Tibial nerve (tissue), 4 donors: ENCODE measurements at regions not wholly inside any gene's neighbourhood (a gene's known extent, or its start where the extent isn't known, plus 50 kb on each side); places are given as distances from the start of the nearest gene placed in this dataset.

Experiments
- DNase-seq, 2 donors: peaks; one replicate each; pipeline ENCODE4 v3.0.0-alpha.2; 2019; ENCODE audit warnings: low spot score in 2 of 2
- H3K27ac ChIP-seq, 4 donors: fragments of 200-600 bp; sonication (generic) in 3 of 4; one replicate each; pipeline ENCODE4 v1.5.1; 2017 to 2019; ENCODE audit warnings: mild to moderate bottlenecking in 1 of 4
- H3K27me3 ChIP-seq, 2 donors: fragments of 200-600 bp; sonication (generic) in 1 of 2; one replicate each; pipeline versions ENCODE4 v1.5.1 to v1.6.0; 2017 to 2019
- H3K36me3 ChIP-seq, 3 donors: fragments of 200-600 bp; sonication (generic); one replicate each; pipeline ENCODE4 v1.5.1; 2018 to 2019
- H3K4me1 ChIP-seq, 4 donors: fragments of 200-600 bp; sonication (generic) in 3 of 4; one replicate each; pipeline ENCODE4 v1.5.1; 2017 to 2019
- H3K4me3 ChIP-seq, 4 donors: fragments of 200-600 bp; sonication (generic) in 3 of 4; one replicate each; pipeline ENCODE4 v1.5.1; 2017 to 2019; ENCODE audit warnings: mild to moderate bottlenecking in 1 of 4, moderate library complexity in 1 of 4
- H3K9me3 ChIP-seq, 4 donors: fragments of 200-600 bp; sonication (generic) in 3 of 4; one replicate each; pipeline ENCODE4 v1.5.1; 2017 to 2019
- EP300 ChIP-seq, 2 donors: sonication (generic); formaldehyde crosslinking; IDR thresholded peaks; one replicate each; pipeline ENCODE4 v1.6.1; 2017; ENCODE audit warnings: antibody characterized with exemption in 2 of 2, mild to moderate bottlenecking in 1 of 2
- POLR2A ChIP-seq, 2 donors: fragments of 450-650 bp; IDR thresholded peaks; one replicate each; pipeline ENCODE4 v1.6.1; 2017; ENCODE audit warnings: antibody characterized with exemption in 2 of 2, mild to moderate bottlenecking in 2 of 2, moderate library complexity in 2 of 2
- WGBS, 2 donors: methylation state at CpG; one replicate each; pipeline ENCODE4 v1.1.5; 2018; 5-methylcytosine and 5-hydroxymethylcytosine counted together
- TF ChIP-seq, protein P1 (sequence below), 5 experiments: fragments of 200-600 bp in 3 of 5; fragments of 450-650 bp in 2 of 5; sonication (generic) in 3 of 5; IDR thresholded peaks; one replicate each; pipeline ENCODE4 v1.5.1; 2016 to 2019; ENCODE audit warnings: antibody characterized with exemption in 5 of 5, mild to moderate bottlenecking in 3 of 5, moderate library complexity in 2 of 5

GRCh38 chr9:73446306-73446705 is 294.6 kb downstream of the ANXA1 start:
- TF ChIP-seq, protein P1, sequence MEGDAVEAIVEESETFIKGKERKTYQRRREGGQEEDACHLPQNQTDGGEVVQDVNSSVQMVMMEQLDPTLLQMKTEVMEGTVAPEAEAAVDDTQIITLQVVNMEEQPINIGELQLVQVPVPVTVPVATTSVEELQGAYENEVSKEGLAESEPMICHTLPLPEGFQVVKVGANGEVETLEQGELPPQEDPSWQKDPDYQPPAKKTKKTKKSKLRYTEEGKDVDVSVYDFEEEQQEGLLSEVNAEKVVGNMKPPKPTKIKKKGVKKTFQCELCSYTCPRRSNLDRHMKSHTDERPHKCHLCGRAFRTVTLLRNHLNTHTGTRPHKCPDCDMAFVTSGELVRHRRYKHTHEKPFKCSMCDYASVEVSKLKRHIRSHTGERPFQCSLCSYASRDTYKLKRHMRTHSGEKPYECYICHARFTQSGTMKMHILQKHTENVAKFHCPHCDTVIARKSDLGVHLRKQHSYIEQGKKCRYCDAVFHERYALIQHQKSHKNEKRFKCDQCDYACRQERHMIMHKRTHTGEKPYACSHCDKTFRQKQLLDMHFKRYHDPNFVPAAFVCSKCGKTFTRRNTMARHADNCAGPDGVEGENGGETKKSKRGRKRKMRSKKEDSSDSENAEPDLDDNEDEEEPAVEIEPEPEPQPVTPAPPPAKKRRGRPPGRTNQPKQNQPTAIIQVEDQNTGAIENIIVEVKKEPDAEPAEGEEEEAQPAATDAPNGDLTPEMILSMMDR (IDR thresholded peaks at IDR 0.05) = no peak
- no peak for TF ChIP-seq EP300 (IDR thresholded peaks at IDR 0.05)
- Histone ChIP-seq H3K27ac (no peak overlapping the region), H3K4me3 (no peak overlapping the region), H3K4me1 (no peaks in the 10 kb centered on the region), H3K27me3 (no peaks in the 10 kb centered on the region), H3K36me3 (no peaks in the 10 kb centered on the region), H3K9me3 (no peaks in the 10 kb centered on the region)
- no peak for DNase-seq

DNA sequence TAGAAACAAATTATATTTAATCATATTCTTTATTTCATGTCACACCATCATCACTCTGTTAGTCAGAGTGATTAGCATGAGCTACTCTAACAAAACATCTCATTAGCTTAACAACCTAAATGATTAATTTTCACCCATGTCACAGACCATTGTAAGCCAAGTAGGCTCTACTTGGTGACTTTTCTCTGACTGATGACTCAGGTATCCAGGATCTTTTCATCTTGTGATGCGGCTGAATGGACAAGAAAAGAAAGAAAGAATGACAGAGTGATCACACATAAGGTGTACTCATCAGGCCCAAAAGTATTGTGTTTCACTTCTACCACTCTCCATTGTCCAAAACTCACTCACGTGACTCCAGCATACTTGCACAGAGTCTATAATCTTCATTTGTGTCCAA is 299.3 kb downstream of the ANXA1 start:
- no peak for DNase-seq
- no peak overlapping the region for H3K4me3 ChIP-seq
- H3K36me3 ChIP-seq = no peaks in the 10 kb centered on the region
- no peaks in the 10 kb centered on the region for H3K4me1 ChIP-seq
- 88 to 89% methylated on average over 2 of the region's 2 CpGs for WGBS, 2 donors
- TF ChIP-seq, protein P1 (IDR thresholded peaks at IDR 0.05) = no peak
- TF ChIP-seq EP300 (IDR thresholded peaks at IDR 0.05) (no peak), POLR2A (IDR thresholded peaks at IDR 0.05) (no peak)
- H3K27me3 ChIP-seq = no peaks in the 10 kb centered on the region
- no peak overlapping the region for H3K27ac ChIP-seq
- H3K9me3 ChIP-seq = no peaks in the 10 kb centered on the region

DNA sequence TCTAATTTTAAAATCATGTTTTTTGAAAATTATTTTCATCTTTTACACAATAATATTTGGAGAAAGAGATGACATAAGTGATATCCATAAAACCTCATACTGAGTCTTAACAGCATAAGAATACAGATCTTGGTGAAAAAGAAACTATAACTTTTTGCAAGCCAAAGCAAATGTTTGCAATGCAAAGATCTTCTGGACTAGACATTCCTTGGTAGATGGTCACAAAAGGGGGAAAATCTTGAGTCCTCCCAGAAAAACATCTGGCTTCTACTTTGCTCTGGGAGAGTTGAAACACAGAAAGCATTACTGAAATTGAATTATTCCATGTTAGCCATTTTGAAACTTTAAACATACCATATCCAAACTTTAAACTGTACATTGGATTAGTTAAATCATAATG is 308.2 kb downstream of the ANXA1 start:
- Histone ChIP-seq H3K9me3 (no peaks in the 10 kb centered on the region), H3K4me1 (no peaks in the 10 kb centered on the region), H3K27ac (no peak overlapping the region), H3K36me3 (no peaks in the 10 kb centered on the region), H3K27me3 (no peaks in the 10 kb centered on the region), H3K4me3 (no peak overlapping the region)
- TF ChIP-seq, protein P1 (IDR thresholded peaks at IDR 0.05) = no peak
- TF ChIP-seq EP300 (IDR thresholded peaks at IDR 0.05) = no peak
- no peak for TF ChIP-seq POLR2A (IDR thresholded peaks at IDR 0.05)
- no peak for DNase-seq

DNA sequence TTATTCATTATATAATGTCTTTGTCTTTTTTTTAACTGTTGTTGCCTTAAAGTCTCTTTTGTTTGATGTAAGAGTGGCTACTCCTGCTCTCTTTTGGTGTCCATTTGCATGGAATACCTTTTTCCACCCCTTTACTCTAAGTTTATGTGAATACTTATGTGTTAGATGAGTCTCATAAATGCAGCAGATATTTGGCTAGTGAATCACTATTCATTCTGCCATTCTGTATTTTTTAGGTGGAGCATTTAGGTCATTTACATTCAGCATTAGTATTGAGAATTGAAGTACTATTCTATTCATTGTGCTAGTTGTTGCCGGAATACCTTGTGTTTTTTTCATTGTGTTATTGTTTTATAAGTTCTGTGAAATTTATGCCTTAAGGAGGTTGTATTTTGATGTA is 317.1 kb downstream of the ANXA1 start:
- no peak overlapping the region for H3K27ac ChIP-seq
- no peaks in the 10 kb centered on the region for H3K4me1 ChIP-seq
- H3K36me3 ChIP-seq = no peaks in the 10 kb centered on the region
- TF ChIP-seq EP300 (IDR thresholded peaks at IDR 0.05) (no peak), POLR2A (IDR thresholded peaks at IDR 0.05) (no peak)
- TF ChIP-seq, protein P1 (IDR thresholded peaks at IDR 0.05) = no peak
- no peaks in the 10 kb centered on the region for H3K27me3 ChIP-seq
- WGBS, 2 donors = 71 to 87% methylated on average over 1 of the region's 1 CpG
- no peak for DNase-seq
- H3K9me3 ChIP-seq = no peaks in the 10 kb centered on the region
- no peak overlapping the region for H3K4me3 ChIP-seq

GRCh38 chr9:73470766-73471165 is 319.1 kb downstream of the ANXA1 start:
- no peak for DNase-seq
- Histone ChIP-seq H3K36me3 (no peaks in the 10 kb centered on the region), H3K4me1 (no peaks in the 10 kb centered on the region), H3K4me3 (no peak overlapping the region), H3K27ac (no peak overlapping the region), H3K9me3 (peaks cover 0 to 8% (median 0%) of the 10 kb centered on the region in 4 donors), H3K27me3 (no peaks in the 10 kb centered on the region)
- TF ChIP-seq, protein P1 (IDR thresholded peaks at IDR 0.05) = no peak
- no peak for TF ChIP-seq POLR2A (IDR thresholded peaks at IDR 0.05)
- TF ChIP-seq EP300 (IDR thresholded peaks at IDR 0.05) = no peak
- 51 to 59% methylated on average over 3 of the region's 3 CpGs for WGBS, 2 donors
